ENCODE measurements at regions not wholly inside any gene's neighbourhood (a gene's known extent, or its start where the extent isn't known, plus 50 kb on each side); places are given as distances from the start of the nearest gene placed in this dataset.

GRCh38 chr3:147312786-147313280 is 93.5 kb downstream of the ZIC4 start:
- no peak overlapping the region for H3K4me3 ChIP-seq (ENCODE audit: low read depth, low read length, poor library complexity, severe bottlenecking)
- CTCF ChIA-PET (ENCODE audit: unreplicated experiment): no interaction called here

GRCh38 chr3:147311716-147312115 is 94.6 kb downstream of the ZIC4 start:
- no TSS peak for BruUV-seq (replicated peaks)
- H3K79me2 ChIP-seq (ENCODE audit: insufficient read depth, low read depth, low read length): no peaks in the 10 kb centered on the region
- no peaks in the 10 kb centered on the region for H3K4me1 ChIP-seq (ENCODE audit: insufficient read depth, low read length, poor library complexity, severe bottlenecking)
- H2AFZ ChIP-seq (ENCODE audit: low read length): no peak overlapping the region
- POLR2A ChIA-PET: no interaction called here
- CTCF ChIA-PET (ENCODE audit: unreplicated experiment): no interaction called here
- H3K27ac ChIP-seq (ENCODE audit: low read depth, low read length, poor library complexity, severe bottlenecking): no peak overlapping the region
- intact Hi-C loops (cut with micrococcal nuclease; ENCODE audit: unreplicated experiment): no loop called here
- no peaks in the 10 kb centered on the region for H3K9me3 ChIP-seq (ENCODE audit: low read length)
- no peak overlapping the region for H3K4me3 ChIP-seq (ENCODE audit: low read depth, low read length, poor library complexity, severe bottlenecking)
- TF ChIP-seq CTCF (conservative IDR thresholded peaks at IDR 0.05; ENCODE audit: low read length): no peak
- no peak for TF ChIP-seq EZH2phosphoT487 (IDR thresholded peaks at IDR 0.05; ENCODE audit: borderline replicate concordance, low read depth, low read length)
- no peaks in the 10 kb centered on the region for H3K9me2 ChIP-seq (ENCODE audit: insufficient read depth, low read length)
- H4K20me1 ChIP-seq (ENCODE audit: insufficient read depth, low read length): no peaks in the 10 kb centered on the region
- H3K4me2 ChIP-seq (ENCODE audit: low read length): no peak overlapping the region
- no peak for DNase-seq (ENCODE audit: low spot score)
- H3K36me3 ChIP-seq (ENCODE audit: insufficient read depth, low read length): no peaks in the 10 kb centered on the region

More at GRCh38 chr3:147312786-147313280, 93.5 kb downstream of the ZIC4 start:
- no peaks in the 10 kb centered on the region for H3K79me2 ChIP-seq (ENCODE audit: insufficient read depth, low read depth, low read length)
- TF ChIP-seq EZH2phosphoT487 (IDR thresholded peaks at IDR 0.05; ENCODE audit: borderline replicate concordance, low read depth, low read length) (no peak), CTCF (conservative IDR thresholded peaks at IDR 0.05; ENCODE audit: low read length) (no peak)
- no peaks in the 10 kb centered on the region for H4K20me1 ChIP-seq (ENCODE audit: insufficient read depth, low read length)
- no peak overlapping the region for H2AFZ ChIP-seq (ENCODE audit: low read length)
- H3K9me3 ChIP-seq (ENCODE audit: low read length): no peaks in the 10 kb centered on the region
- H3K27ac ChIP-seq (ENCODE audit: low read depth, low read length, poor library complexity, severe bottlenecking): no peak overlapping the region
- no peak overlapping the region for H3K4me2 ChIP-seq (ENCODE audit: low read length)
- no peak for DNase-seq (ENCODE audit: low spot score)
- intact Hi-C loops (cut with micrococcal nuclease; ENCODE audit: unreplicated experiment): no loop called here
- BruUV-seq (replicated peaks): no TSS peak
- no peaks in the 10 kb centered on the region for H3K4me1 ChIP-seq (ENCODE audit: insufficient read depth, low read length, poor library complexity, severe bottlenecking)
- H3K9me2 ChIP-seq (ENCODE audit: insufficient read depth, low read length): no peaks in the 10 kb centered on the region
- H3K36me3 ChIP-seq (ENCODE audit: insufficient read depth, low read length): no peaks in the 10 kb centered on the region
- POLR2A ChIA-PET: interaction anchor here (0.7 kb wide), 1 partner anchor 45 kb away, joined by 3 read pairs; no protein-coding TSS in a partner anchor

GRCh38 chr3:147305533-147306250 is 100.7 kb downstream of the ZIC4 start:
- intact Hi-C loops (cut with micrococcal nuclease; ENCODE audit: unreplicated experiment): no loop called here
- Histone ChIP-seq H3K4me1 (ENCODE audit: insufficient read depth, low read length, poor library complexity, severe bottlenecking) (no peaks in the 10 kb centered on the region), H3K4me2 (ENCODE audit: low read length) (no peak overlapping the region), H3K36me3 (ENCODE audit: insufficient read depth, low read length) (no peaks in the 10 kb centered on the region), H3K4me3 (ENCODE audit: low read depth, low read length, poor library complexity, severe bottlenecking) (no peak overlapping the region), H3K27ac (ENCODE audit: low read depth, low read length, poor library complexity, severe bottlenecking) (no peak overlapping the region), H4K20me1 (ENCODE audit: insufficient read depth, low read length) (no peaks in the 10 kb centered on the region), H3K9me3 (ENCODE audit: low read length) (no peaks in the 10 kb centered on the region), H2AFZ (ENCODE audit: low read length) (no peak overlapping the region), H3K79me2 (ENCODE audit: insufficient read depth, low read depth, low read length) (no peaks in the 10 kb centered on the region), H3K9me2 (ENCODE audit: insufficient read depth, low read length) (no peaks in the 10 kb centered on the region)
- no TSS peak for BruUV-seq (replicated peaks)
- ChIA-PET POLR2A (no interaction called here), CTCF (ENCODE audit: unreplicated experiment) (no interaction called here)
- no peak for DNase-seq (ENCODE audit: low spot score)
- TF ChIP-seq CTCF (conservative IDR thresholded peaks at IDR 0.05; ENCODE audit: low read length) (no peak), EZH2phosphoT487 (IDR thresholded peaks at IDR 0.05; ENCODE audit: borderline replicate concordance, low read depth, low read length) (no peak)

Data from OCI-LY7 (cell line).